Skeletal muscle cell (primary cell): ENCODE measurements at regions not wholly inside any gene's neighbourhood (a gene's known extent, or its start where the extent isn't known, plus 50 kb on each side); places are given as distances from the start of the nearest gene placed in this dataset.
"Not testable (repeated sequence)": the region's sequence is repeated elsewhere in the genome, so short reads cannot be mapped to it uniquely, and the experiment has no call there.

Experiments used
- DNase-seq: peaks from one replicate; pipeline ENCODE4 v3.0.0-alpha.2; 2010; ENCODE audit warnings: low read depth
- H3K4me3 ChIP-seq: 2 replicates; pipeline ENCODE4 v1.5.1; 2011; ENCODE audit warnings: low read depth, mild to moderate bottlenecking, control low read depth, low read length, moderate library complexity

GRCh38 chr7:46927131-46927810 lies 654.6 kb downstream of the TNS3 start:
- DNase-seq: no peak
- no peak overlapping the region for H3K4me3 ChIP-seq

GRCh38 chr7:46916581-46916980 lies 665.3 kb downstream of the TNS3 start:
- H3K4me3 ChIP-seq: no peak overlapping the region
- DNase-seq: no peak

DNA sequence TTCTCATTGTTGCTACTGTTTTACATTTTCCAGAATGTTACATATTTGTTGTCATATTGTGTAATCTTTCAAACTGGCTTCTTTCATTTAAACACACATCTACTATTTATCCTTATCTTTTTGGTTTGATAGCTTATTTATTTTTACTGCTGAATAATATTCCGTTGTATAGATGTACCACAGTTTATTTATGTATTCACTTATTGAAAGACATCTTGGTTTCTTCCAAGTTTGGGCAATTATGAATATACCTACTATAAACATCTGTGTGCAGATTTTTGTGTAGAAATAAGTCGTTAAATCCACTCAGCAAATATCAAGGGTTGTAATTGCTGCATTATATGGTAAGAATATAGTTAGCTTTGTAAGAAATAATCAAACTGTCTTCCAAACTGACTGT lies 669.2 kb downstream of the TNS3 start:
- DNase-seq: no peak
- no peak overlapping the region for H3K4me3 ChIP-seq

- peak; percentile 62 for DNase-seq
- no peak overlapping the region for H3K4me3 ChIP-seq
Observed at GRCh38 chr7:46909601-46910051, 672.3 kb downstream of the TNS3 start.

DNA sequence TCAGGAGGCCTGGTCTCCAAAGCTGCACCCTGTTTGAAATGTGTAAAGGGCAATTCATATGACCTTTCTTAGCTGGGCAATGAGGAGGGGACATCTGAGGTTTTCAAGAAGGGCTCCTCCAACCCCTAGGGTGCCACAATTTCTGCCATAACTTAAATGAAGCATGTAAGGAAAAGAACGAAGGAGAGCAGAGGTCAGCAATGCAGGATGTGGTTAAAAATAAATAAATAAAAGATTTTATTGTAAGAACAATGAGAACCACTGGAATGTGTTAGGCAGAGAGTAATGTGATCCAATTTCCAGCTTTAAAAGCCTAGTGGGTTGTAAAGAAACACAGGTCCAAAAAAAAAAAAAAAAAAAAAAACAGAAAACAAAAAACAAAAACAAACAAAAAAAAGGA lies 673.1 kb downstream of the TNS3 start:
- peak; percentile 74 for DNase-seq
- H3K4me3 ChIP-seq: no peak overlapping the region

DNA sequence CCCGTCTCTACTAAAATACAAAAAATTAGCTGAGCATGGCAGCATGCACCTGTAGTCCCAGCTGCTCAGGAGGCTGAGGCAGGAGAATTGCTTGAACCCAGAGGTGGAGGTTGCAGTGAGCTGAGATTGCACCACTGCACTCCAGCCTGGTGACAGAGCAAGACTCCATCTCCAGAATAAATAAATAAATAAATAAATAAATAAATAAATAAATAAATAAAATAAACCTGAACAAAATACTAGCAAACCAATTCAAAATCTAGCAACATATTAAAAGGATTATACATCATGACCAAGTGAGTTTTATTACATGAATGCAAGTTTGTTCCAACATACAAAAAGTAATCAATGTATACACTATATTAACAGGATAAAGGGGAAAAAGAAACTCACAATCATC lies 677.4 kb downstream of the TNS3 start:
- not testable (repeated sequence) for DNase-seq

GRCh38 chr7:46902463-46902862 lies 679.4 kb downstream of the TNS3 start:
- DNase-seq: no peak
- no peak overlapping the region for H3K4me3 ChIP-seq

More for the DNA sequence above, 677.4 kb downstream of the TNS3 start:
- H3K4me3 ChIP-seq: not testable (repeated sequence)

DNA sequence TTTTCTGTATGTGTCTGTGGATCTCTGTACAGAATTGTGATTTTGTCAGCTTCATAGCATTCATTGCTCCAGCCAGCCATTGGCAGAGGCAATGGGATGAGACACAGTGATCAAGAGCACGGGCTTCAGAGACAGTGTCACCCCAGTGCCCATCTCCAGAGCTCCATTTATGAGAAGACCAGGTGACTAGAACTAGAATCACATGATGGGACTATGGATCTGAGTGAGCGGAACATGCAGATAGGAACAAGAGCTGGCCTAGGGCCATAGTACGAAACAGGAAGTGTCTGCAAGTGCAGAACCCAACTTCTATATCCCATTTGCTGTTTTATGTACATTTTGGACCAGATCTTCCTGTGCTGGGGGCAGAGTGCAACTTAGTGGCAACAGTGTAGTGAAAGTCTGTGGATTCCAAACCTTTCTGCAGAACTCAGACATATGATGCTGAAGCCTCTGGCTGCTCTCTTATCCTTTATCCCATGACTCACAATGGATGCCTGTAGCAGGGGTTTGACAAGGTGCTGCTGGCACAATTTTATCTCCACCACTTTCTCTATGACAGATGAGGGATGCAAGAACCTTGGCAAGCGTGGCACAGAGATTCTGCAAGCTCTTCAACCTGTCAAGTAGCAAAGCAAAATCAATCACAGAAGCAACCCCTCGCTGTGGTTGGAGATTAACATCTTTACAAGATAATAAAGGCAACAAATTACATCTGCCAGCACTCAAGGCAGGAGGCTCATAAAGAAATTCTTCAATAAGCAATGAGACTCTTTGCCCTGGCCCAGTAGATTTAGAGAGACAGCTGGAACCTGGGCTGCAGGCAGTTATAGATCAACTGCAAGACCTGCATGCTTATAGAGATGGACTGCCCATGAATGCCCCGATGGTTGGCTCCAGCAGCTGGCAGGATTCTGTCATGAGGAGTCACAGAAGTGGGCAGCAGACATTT lies 681.3 kb downstream of the TNS3 start:
- H3K4me3 ChIP-seq: no peak overlapping the region
- no peak for DNase-seq

GRCh38 chr7:46897381-46897780 lies 684.5 kb downstream of the TNS3 start:
- DNase-seq: no peak
- H3K4me3 ChIP-seq: no peak overlapping the region

- DNase-seq: no peak
- no peak overlapping the region for H3K4me3 ChIP-seq
Observed at GRCh38 chr7:46886669-46887374, 695.1 kb downstream of the TNS3 start.

GRCh38 chr7:46885167-46885566 lies 696.7 kb downstream of the TNS3 start:
- H3K4me3 ChIP-seq: no peak overlapping the region
- no peak for DNase-seq

DNA sequence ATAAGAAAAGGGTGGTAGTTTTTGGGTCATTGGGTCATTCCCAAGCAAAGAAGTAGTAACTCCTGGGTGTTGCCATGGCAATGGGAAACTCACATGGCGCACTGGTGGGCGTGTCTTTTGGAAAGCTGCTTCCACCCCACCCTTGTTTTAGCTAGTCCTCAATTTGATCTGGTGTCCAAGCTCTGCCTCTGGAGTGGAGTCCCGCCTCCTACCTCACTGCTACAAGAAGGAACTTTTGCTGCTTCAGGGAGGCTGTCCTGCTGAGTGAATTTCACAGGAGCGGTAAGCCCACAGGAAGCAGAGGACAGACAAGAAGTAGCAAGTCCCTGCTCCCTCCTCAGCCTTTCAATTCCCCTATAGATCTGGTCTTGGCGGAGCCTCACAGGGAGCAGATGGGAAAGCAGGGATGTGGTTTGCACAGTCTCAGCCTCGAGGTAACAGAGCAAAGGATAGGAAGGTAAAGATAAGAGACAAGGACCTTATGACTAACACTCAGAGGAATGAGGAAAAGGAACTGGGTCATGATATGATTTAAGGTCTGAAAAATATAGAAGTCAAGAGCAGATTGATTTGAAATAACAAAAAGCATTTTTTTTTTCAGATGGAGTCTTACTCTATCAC lies 700.3 kb downstream of the TNS3 start:
- H3K4me3 ChIP-seq: no peak overlapping the region
- no peak for DNase-seq

DNA sequence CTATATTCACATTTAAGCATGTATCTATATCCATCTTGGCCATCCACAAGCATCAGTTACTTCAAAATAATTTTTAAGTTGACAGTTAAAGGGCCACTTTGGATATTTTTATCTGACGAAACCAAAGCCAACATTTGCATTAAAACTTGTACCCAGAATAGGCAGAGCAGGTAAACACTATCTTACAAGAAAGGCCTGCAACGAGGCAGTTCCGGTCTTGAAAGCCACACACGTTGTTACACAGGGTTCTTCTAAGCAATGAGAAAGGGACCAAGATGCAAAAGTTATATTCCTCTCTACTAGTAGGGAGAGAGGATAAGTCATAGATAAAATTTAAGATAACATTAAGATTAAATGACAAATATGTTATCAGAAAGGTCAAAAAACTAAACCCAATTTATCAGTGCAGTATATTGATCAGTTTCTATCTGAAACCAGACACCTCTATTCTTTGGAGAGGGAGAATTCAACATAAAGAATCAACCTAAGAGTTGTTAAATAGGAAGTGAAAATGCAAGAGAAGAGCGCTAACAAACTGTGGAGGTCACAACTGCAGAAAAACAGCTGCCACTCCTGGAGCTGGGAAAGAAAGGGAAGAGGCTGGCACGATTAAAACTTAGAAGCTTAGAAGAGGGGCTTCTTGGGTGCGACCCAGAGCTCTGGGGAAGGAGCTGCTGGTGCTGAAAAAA lies 701.3 kb downstream of the TNS3 start:
- H3K4me3 ChIP-seq: no peak overlapping the region
- no peak for DNase-seq

DNA sequence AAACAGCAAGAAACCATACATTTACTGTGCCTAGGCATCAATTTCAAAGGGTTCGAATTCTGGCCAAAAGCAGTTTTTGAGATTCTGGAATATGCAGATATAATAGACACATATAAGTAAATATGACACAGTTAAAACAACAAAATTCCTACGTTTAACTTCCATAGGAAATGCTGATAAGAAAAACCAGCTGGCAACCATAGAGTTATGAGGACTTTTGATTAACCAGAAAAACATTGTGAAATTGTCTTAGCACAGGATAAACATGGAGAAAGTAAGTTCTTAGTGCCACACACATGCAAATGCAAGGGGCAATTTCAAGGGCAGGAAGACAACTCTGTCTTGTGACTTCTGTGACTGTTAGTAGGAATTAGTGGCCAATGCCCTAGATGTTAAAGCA lies 702.1 kb downstream of the TNS3 start:
- no peak for DNase-seq
- no peak overlapping the region for H3K4me3 ChIP-seq

DNA sequence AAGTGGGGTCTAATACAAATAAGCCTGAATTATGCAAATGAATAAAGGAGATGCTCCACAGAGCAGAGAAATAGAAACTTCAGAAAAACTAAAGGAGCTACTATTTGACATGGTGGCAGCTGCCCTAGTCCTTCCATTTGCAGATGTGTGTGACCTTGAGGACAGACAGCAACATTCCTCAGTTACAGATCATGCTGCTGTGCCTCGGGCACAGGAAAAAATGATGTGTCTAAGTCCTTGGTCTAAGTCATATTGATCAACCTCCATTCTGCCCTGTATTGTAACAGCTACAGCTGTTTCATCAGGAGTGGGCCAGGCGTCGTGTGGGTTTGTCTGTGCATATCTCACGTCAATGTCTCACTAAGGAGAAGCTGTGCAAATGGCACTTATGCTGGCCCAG lies 710.4 kb downstream of the TNS3 start:
- no peak overlapping the region for H3K4me3 ChIP-seq
- no peak for DNase-seq

- DNase-seq: no peak
- no peak overlapping the region for H3K4me3 ChIP-seq
Observed at GRCh38 chr7:46864716-46865115, 717.2 kb downstream of the TNS3 start.

GRCh38 chr7:46859963-46860475 lies 721.9 kb downstream of the TNS3 start:
- peak; percentile 86 for DNase-seq
- H3K4me3 ChIP-seq: no peak overlapping the region

DNA sequence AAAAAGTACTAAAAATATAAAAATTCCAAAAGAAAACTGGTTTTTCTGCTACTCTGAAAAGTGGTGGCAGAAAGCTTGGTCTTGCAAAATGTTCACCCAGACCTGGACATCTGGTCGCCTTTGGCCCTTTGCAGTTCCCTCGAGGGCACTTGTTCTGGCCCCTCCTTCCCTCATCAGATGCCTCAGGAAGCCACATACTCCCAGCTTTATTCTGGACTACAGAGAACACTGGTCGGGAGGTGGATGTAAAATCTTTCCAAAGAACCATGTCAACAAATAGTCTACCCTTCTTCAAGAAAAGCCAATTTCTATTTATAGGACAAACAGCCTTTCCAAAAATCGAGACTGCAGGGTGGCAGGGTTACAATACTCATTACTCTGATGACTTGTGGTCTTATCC lies 726.1 kb downstream of the TNS3 start:
- DNase-seq: no peak
- H3K4me3 ChIP-seq: no peak overlapping the region

DNA sequence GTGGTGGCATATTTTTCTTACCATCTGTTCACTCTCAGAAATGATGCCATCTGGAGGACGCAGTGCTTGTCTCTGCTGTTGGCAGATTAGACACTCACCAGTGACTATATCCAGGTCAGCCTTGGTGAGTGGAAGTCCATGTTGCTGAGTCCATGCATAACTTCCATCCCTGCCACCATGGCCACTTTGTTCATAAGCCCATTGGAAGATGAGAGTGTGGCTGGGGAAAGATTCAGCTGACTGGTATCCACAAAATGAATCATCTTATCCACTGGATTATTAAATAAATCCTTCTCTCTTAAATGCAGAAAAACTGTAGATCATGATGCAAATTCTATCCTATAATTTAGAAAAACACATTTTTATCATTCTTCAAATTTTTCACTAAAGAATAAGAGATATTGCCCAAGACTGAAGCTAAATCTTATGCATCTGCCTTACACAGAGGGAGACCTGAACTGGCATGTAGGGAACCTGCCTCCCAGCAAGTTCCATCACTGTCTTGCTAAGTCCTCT lies 726.9 kb downstream of the TNS3 start:
- no peak overlapping the region for H3K4me3 ChIP-seq
- no peak for DNase-seq
